ENCODE measurements at regions not wholly inside any gene's neighbourhood (a gene's known extent, or its start where the extent isn't known, plus 50 kb on each side); places are given as distances from the start of the nearest gene placed in this dataset.

- Histone ChIP-seq H3K4me3 (ENCODE audit: low read length) (no peak overlapping the region), H3K27ac (ENCODE audit: low read length) (no peak overlapping the region), H3K4me1 (ENCODE audit: insufficient read depth, low read length) (0 out of 2 replicates have a peak, but pooled peaks cover 3% of the 10 kb centered on the region), H3K36me3 (ENCODE audit: insufficient read depth, low read depth, low read length) (no peaks in the 10 kb centered on the region), H3K27me3 (ENCODE audit: insufficient read depth, low read length) (no peaks in the 10 kb centered on the region), H3K9ac (ENCODE audit: low read depth, low read length) (no peak overlapping the region), H3K9me3 (ENCODE audit: insufficient read depth, low read depth, low read length) (no peaks in the 10 kb centered on the region)
Measured at GRCh38 chr1:220353229-220354012, 81.2 kb upstream of the RAB3GAP2 start.

- Histone ChIP-seq H3K27ac (ENCODE audit: low read length) (no peak overlapping the region), H3K9ac (ENCODE audit: low read depth, low read length) (no peak overlapping the region), H3K4me3 (ENCODE audit: low read length) (no peak overlapping the region), H3K4me1 (ENCODE audit: insufficient read depth, low read length) (0 out of 2 replicates have a peak, but pooled peaks cover 3% of the 10 kb centered on the region), H3K9me3 (ENCODE audit: insufficient read depth, low read depth, low read length) (no peaks in the 10 kb centered on the region), H3K36me3 (ENCODE audit: insufficient read depth, low read depth, low read length) (no peaks in the 10 kb centered on the region), H3K27me3 (ENCODE audit: insufficient read depth, low read length) (no peaks in the 10 kb centered on the region)
Measured at GRCh38 chr1:220348211-220348610, 76.0 kb upstream of the RAB3GAP2 start.

- Histone ChIP-seq H3K9ac (ENCODE audit: low read depth, low read length) (no peak overlapping the region), H3K27ac (ENCODE audit: low read length) (peak overlapping the region; percentile 24), H3K4me1 (ENCODE audit: insufficient read depth, low read length) (0 out of 2 replicates have a peak, but pooled peaks cover 3% of the 10 kb centered on the region), H3K9me3 (ENCODE audit: insufficient read depth, low read depth, low read length) (no peaks in the 10 kb centered on the region), H3K36me3 (ENCODE audit: insufficient read depth, low read depth, low read length) (no peaks in the 10 kb centered on the region), H3K27me3 (ENCODE audit: insufficient read depth, low read length) (no peaks in the 10 kb centered on the region), H3K4me3 (ENCODE audit: low read length) (no peak overlapping the region)
Measured at GRCh38 chr1:220347654-220348175, 75.5 kb upstream of the RAB3GAP2 start.

- no peak overlapping the region for H3K27ac ChIP-seq (ENCODE audit: low read length)
- no peak overlapping the region for H3K4me3 ChIP-seq (ENCODE audit: low read length)
- H3K27me3 ChIP-seq (ENCODE audit: insufficient read depth, low read length): no peaks in the 10 kb centered on the region
- H3K4me1 ChIP-seq (ENCODE audit: insufficient read depth, low read length): 0 out of 2 replicates have a peak, but pooled peaks cover 4% of the 10 kb centered on the region
- H3K9ac ChIP-seq (ENCODE audit: low read depth, low read length): no peak overlapping the region
- no peaks in the 10 kb centered on the region for H3K36me3 ChIP-seq (ENCODE audit: insufficient read depth, low read depth, low read length)
- no peaks in the 10 kb centered on the region for H3K9me3 ChIP-seq (ENCODE audit: insufficient read depth, low read depth, low read length)
Measured at GRCh38 chr1:220344745-220345144, 72.5 kb upstream of the RAB3GAP2 start.

GRCh38 chr1:220342853-220343252 lies 70.6 kb upstream of the RAB3GAP2 start:
- Histone ChIP-seq H3K27ac (ENCODE audit: low read length) (no peak overlapping the region), H3K27me3 (ENCODE audit: insufficient read depth, low read length) (no peaks in the 10 kb centered on the region), H3K4me1 (ENCODE audit: insufficient read depth, low read length) (peaks cover 17% of the 10 kb centered on the region; the same call in 1 of the 2 replicates), H3K9me3 (ENCODE audit: insufficient read depth, low read depth, low read length) (no peaks in the 10 kb centered on the region), H3K36me3 (ENCODE audit: insufficient read depth, low read depth, low read length) (no peaks in the 10 kb centered on the region), H3K9ac (ENCODE audit: low read depth, low read length) (no peak overlapping the region), H3K4me3 (ENCODE audit: low read length) (no peak overlapping the region)

GRCh38 chr1:220341126-220341525 lies 68.9 kb upstream of the RAB3GAP2 start:
- Histone ChIP-seq H3K4me3 (ENCODE audit: low read length) (no peak overlapping the region), H3K4me1 (ENCODE audit: insufficient read depth, low read length) (peaks cover 32% of the 10 kb centered on the region), H3K36me3 (ENCODE audit: insufficient read depth, low read depth, low read length) (no peaks in the 10 kb centered on the region), H3K9ac (ENCODE audit: low read depth, low read length) (no peak overlapping the region), H3K9me3 (ENCODE audit: insufficient read depth, low read depth, low read length) (no peaks in the 10 kb centered on the region), H3K27me3 (ENCODE audit: insufficient read depth, low read length) (no peaks in the 10 kb centered on the region), H3K27ac (ENCODE audit: low read length) (no peak overlapping the region)

- Histone ChIP-seq H3K4me3 (ENCODE audit: low read length) (peak overlapping the region; percentile 44; the same call in 1 of the 2 replicates), H3K9me3 (ENCODE audit: insufficient read depth, low read depth, low read length) (no peaks in the 10 kb centered on the region), H3K27me3 (ENCODE audit: insufficient read depth, low read length) (no peaks in the 10 kb centered on the region), H3K36me3 (ENCODE audit: insufficient read depth, low read depth, low read length) (no peaks in the 10 kb centered on the region), H3K27ac (ENCODE audit: low read length) (peak overlapping the region; percentile 69), H3K4me1 (ENCODE audit: insufficient read depth, low read length) (peaks cover 32% of the 10 kb centered on the region), H3K9ac (ENCODE audit: low read depth, low read length) (peak overlapping the region; percentile 74; the same call in 1 of the 2 replicates)
Measured at GRCh38 chr1:220339581-220339980, 67.3 kb upstream of the RAB3GAP2 start.

GRCh38 chr1:220338759-220339158 lies 66.5 kb upstream of the RAB3GAP2 start:
- Histone ChIP-seq H3K9ac (ENCODE audit: low read depth, low read length) (peak overlapping the region; percentile 74), H3K27me3 (ENCODE audit: insufficient read depth, low read length) (no peaks in the 10 kb centered on the region), H3K36me3 (ENCODE audit: insufficient read depth, low read depth, low read length) (no peaks in the 10 kb centered on the region), H3K9me3 (ENCODE audit: insufficient read depth, low read depth, low read length) (no peaks in the 10 kb centered on the region), H3K4me1 (ENCODE audit: insufficient read depth, low read length) (peaks cover 32% of the 10 kb centered on the region), H3K27ac (ENCODE audit: low read length) (peak overlapping the region; percentile 98), H3K4me3 (ENCODE audit: low read length) (peak overlapping the region; percentile 48; the same call in 1 of the 2 replicates)

- Histone ChIP-seq H3K36me3 (ENCODE audit: insufficient read depth, low read depth, low read length) (no peaks in the 10 kb centered on the region), H3K9me3 (ENCODE audit: insufficient read depth, low read depth, low read length) (no peaks in the 10 kb centered on the region), H3K4me3 (ENCODE audit: low read length) (no peak overlapping the region; the same call in 1 of the 2 replicates), H3K27me3 (ENCODE audit: insufficient read depth, low read length) (no peaks in the 10 kb centered on the region), H3K4me1 (ENCODE audit: insufficient read depth, low read length) (peaks cover 30% of the 10 kb centered on the region), H3K9ac (ENCODE audit: low read depth, low read length) (no peak overlapping the region), H3K27ac (ENCODE audit: low read length) (peak overlapping the region; percentile 93)
Measured at GRCh38 chr1:220336391-220337031, 64.3 kb upstream of the RAB3GAP2 start.

- H3K27ac ChIP-seq (ENCODE audit: low read length): no peak overlapping the region
- H3K27me3 ChIP-seq (ENCODE audit: insufficient read depth, low read length): no peaks in the 10 kb centered on the region
- no peak overlapping the region for H3K9ac ChIP-seq (ENCODE audit: low read depth, low read length)
- H3K9me3 ChIP-seq (ENCODE audit: insufficient read depth, low read depth, low read length): no peaks in the 10 kb centered on the region
- no peaks in the 10 kb centered on the region for H3K36me3 ChIP-seq (ENCODE audit: insufficient read depth, low read depth, low read length)
- H3K4me3 ChIP-seq (ENCODE audit: low read length): no peak overlapping the region
- H3K4me1 ChIP-seq (ENCODE audit: insufficient read depth, low read length): peaks cover 28% of the 10 kb centered on the region
Measured at GRCh38 chr1:220335668-220336067, 63.4 kb upstream of the RAB3GAP2 start.

GRCh38 chr1:220331318-220331717 lies 59.1 kb upstream of the RAB3GAP2 start:
- H3K4me3 ChIP-seq (ENCODE audit: low read length): no peak overlapping the region
- no peaks in the 10 kb centered on the region for H3K36me3 ChIP-seq (ENCODE audit: insufficient read depth, low read depth, low read length)
- no peak overlapping the region for H3K27ac ChIP-seq (ENCODE audit: low read length)
- no peak overlapping the region for H3K9ac ChIP-seq (ENCODE audit: low read depth, low read length)
- no peaks in the 10 kb centered on the region for H3K9me3 ChIP-seq (ENCODE audit: insufficient read depth, low read depth, low read length)
- H3K4me1 ChIP-seq (ENCODE audit: insufficient read depth, low read length): peaks cover 3% of the 10 kb centered on the region; the same call in 1 of the 2 replicates
- no peaks in the 10 kb centered on the region for H3K27me3 ChIP-seq (ENCODE audit: insufficient read depth, low read length)

All from iPS-20b (cell line).